OCI-LY1 (cell line): ENCODE measurements at regions not wholly inside any gene's neighbourhood (a gene's known extent, or its start where the extent isn't known, plus 50 kb on each side); places are given as distances from the start of the nearest gene placed in this dataset.

Experiments
- H2AFZ ChIP-seq: fragments of 200-600 bp; sonication (generic), shearing (Covaris generic); 2 replicates; pipeline ENCODE4 v1.6.0; 2014; ENCODE audit warnings: antibody characterized with exemption, mild to moderate bottlenecking, low read length
- H3F3A ChIP-seq: fragments of 200-600 bp; sonication (generic), shearing (Covaris generic); 2 replicates; pipeline ENCODE4 v1.6.0; 2014; ENCODE audit warnings: mild to moderate bottlenecking, antibody characterized with exemption, low read length, moderate library complexity; ENCODE audit not compliant: insufficient read depth
- H3K27ac ChIP-seq: fragments of 200-600 bp; sonication (generic); 2 replicates; pipeline ENCODE4 v1.5.1; 2014; ENCODE audit warnings: low read length, mixed run types, mild to moderate bottlenecking, low read depth; ENCODE audit not compliant: poor library complexity, severe bottlenecking
- H3K27me3 ChIP-seq: fragments of 200-600 bp; sonication (generic); 2 replicates; pipeline ENCODE4 v1.6.0; 2014; ENCODE audit warnings: antibody characterized with exemption, mild to moderate bottlenecking, low read length, moderate library complexity; ENCODE audit not compliant: insufficient read depth
- H3K36me3 ChIP-seq: fragments of 200-600 bp; sonication (generic); 2 replicates; pipeline ENCODE4 v1.6.1; 2014; ENCODE audit warnings: mild to moderate bottlenecking, antibody characterized with exemption, low read length, moderate library complexity, mixed read lengths; ENCODE audit not compliant: insufficient read depth
- H3K4me1 ChIP-seq: fragments of 200-600 bp; sonication (generic); 2 replicates; pipeline ENCODE4 v1.5.1; 2014; ENCODE audit warnings: mild to moderate bottlenecking, low read length, moderate library complexity; ENCODE audit not compliant: insufficient read depth, severe bottlenecking
- H3K4me2 ChIP-seq: fragments of 200-600 bp; sonication (generic), shearing (Covaris generic); 2 replicates; pipeline ENCODE4 v1.6.1; 2014; ENCODE audit warnings: low read length
- H3K4me3 ChIP-seq: fragments of 200-600 bp; sonication (generic); 2 replicates; pipeline ENCODE4 v1.5.1; 2014; ENCODE audit warnings: low read length, low read depth, mild to moderate bottlenecking, mixed read lengths; ENCODE audit not compliant: poor library complexity, severe bottlenecking
- H3K79me2 ChIP-seq: fragments of 200-600 bp; shearing (Covaris generic); 2 replicates; pipeline ENCODE4 v1.6.1; 2016; ENCODE audit warnings: mixed run types, low read length, mixed read lengths; ENCODE audit not compliant: insufficient read depth
- H3K9ac ChIP-seq: fragments of 200-600 bp; sonication (generic), shearing (Covaris generic); 2 replicates; pipeline ENCODE4 v1.6.1; 2014; ENCODE audit warnings: mild to moderate bottlenecking, low read length, mixed read lengths
- H3K9me2 ChIP-seq: fragments of 200-600 bp; sonication (generic), shearing (Covaris generic); 2 replicates; pipeline ENCODE4 v1.6.1; 2014; ENCODE audit warnings: low read depth, mild to moderate bottlenecking, low read length, mixed read lengths
- H3K9me3 ChIP-seq: fragments of 200-600 bp; shearing (Covaris generic); 2 replicates; pipeline ENCODE4 v1.6.1; 2014; ENCODE audit warnings: low read length, mixed read lengths
- H4K20me1 ChIP-seq: fragments of 200-600 bp; sonication (generic), shearing (Covaris generic); 2 replicates; pipeline ENCODE4 v1.6.0; 2016; ENCODE audit warnings: mild to moderate bottlenecking, low read length; ENCODE audit not compliant: insufficient read depth
- CTCF ChIP-seq: fragments of 200-600 bp; sonication (generic), shearing (Covaris generic); IDR thresholded peaks from 2 replicates; pipeline ENCODE4 v1.5.1; 2017; ENCODE audit warnings: mild to moderate bottlenecking, antibody characterized with exemption, low read length, moderate library complexity, mixed read lengths
- EZH2 ChIP-seq: fragments of 200-600 bp; sonication (generic), shearing (Covaris generic); IDR thresholded peaks from 2 replicates; pipeline ENCODE4 v1.8.0; 2017; ENCODE audit warnings: borderline replicate concordance, mixed run types, mild to moderate bottlenecking, antibody characterized with exemption, low read length, moderate library complexity, mixed read lengths

- Histone ChIP-seq H3K4me3 (no peak overlapping the region), H3K27ac (no peak overlapping the region), H3K79me2 (no peaks in the 10 kb centered on the region), H3K9me3 (no peaks in the 10 kb centered on the region), H3F3A (no peaks in the 10 kb centered on the region), H3K9ac (no peak overlapping the region), H3K36me3 (no peaks in the 10 kb centered on the region), H3K4me2 (no peak overlapping the region), H3K9me2 (no peaks in the 10 kb centered on the region), H4K20me1 (no peaks in the 10 kb centered on the region), H2AFZ (no peak overlapping the region), H3K4me1 (peaks cover 20% of the 10 kb centered on the region), H3K27me3 (no peaks in the 10 kb centered on the region)
- no peak for TF ChIP-seq EZH2
- TF ChIP-seq CTCF, result no peak
Observed at GRCh38 chr2:12434630-12435098, 282.1 kb upstream of the TRIB2 start.

- Histone ChIP-seq H3K4me2 (no peak overlapping the region), H3K27ac (no peak overlapping the region), H4K20me1 (no peaks in the 10 kb centered on the region), H3K27me3 (no peaks in the 10 kb centered on the region), H3K36me3 (no peaks in the 10 kb centered on the region), H2AFZ (no peak overlapping the region), H3K9ac (no peak overlapping the region), H3K79me2 (no peaks in the 10 kb centered on the region), H3K4me3 (no peak overlapping the region), H3F3A (no peaks in the 10 kb centered on the region), H3K4me1 (peaks cover 17% of the 10 kb centered on the region), H3K9me3 (no peaks in the 10 kb centered on the region), H3K9me2 (no peaks in the 10 kb centered on the region)
- TF ChIP-seq CTCF (no peak), EZH2 (no peak)
Observed at GRCh38 chr2:12435430-12436222, 281.1 kb upstream of the TRIB2 start.

- Histone ChIP-seq H3K27ac (no peak overlapping the region), H3K9me2 (no peaks in the 10 kb centered on the region), H2AFZ (no peak overlapping the region), H3K4me3 (no peak overlapping the region), H3K27me3 (no peaks in the 10 kb centered on the region), H3K4me1 (peaks cover 10% of the 10 kb centered on the region), H3K36me3 (no peaks in the 10 kb centered on the region), H3K4me2 (no peak overlapping the region), H3F3A (no peaks in the 10 kb centered on the region), H4K20me1 (no peaks in the 10 kb centered on the region), H3K9me3 (no peaks in the 10 kb centered on the region), H3K79me2 (no peaks in the 10 kb centered on the region), H3K9ac (no peak overlapping the region)
- TF ChIP-seq EZH2 (no peak), CTCF (no peak)
Observed at GRCh38 chr2:12436483-12436882, 280.3 kb upstream of the TRIB2 start.
